HUES64 (cell line): ENCODE measurements at regions not wholly inside any gene's neighbourhood (a gene's known extent, or its start where the extent isn't known, plus 50 kb on each side); places are given as distances from the start of the nearest gene placed in this dataset.

Experiments used
- H3K27ac ChIP-seq: 2 replicates; pipeline ENCODE4 v1.7.0; 2013; ENCODE audit warnings: low read depth, low read length, inconsistent platforms
- H3K27me3 ChIP-seq: 2 replicates; pipeline ENCODE4 v1.6.1; 2013; ENCODE audit warnings: mild to moderate bottlenecking, low read length; ENCODE audit not compliant: insufficient read depth
- H3K36me3 ChIP-seq: 2 replicates; pipeline ENCODE4 v1.6.1; 2013; ENCODE audit warnings: mild to moderate bottlenecking, low read length; ENCODE audit not compliant: insufficient read depth
- H3K4me1 ChIP-seq: 2 replicates; pipeline ENCODE4 v1.6.1; 2013; ENCODE audit warnings: mild to moderate bottlenecking, low read length, moderate library complexity; ENCODE audit not compliant: insufficient read depth
- H3K4me3 ChIP-seq: 2 replicates; pipeline ENCODE4 v1.5.1; 2013; ENCODE audit warnings: mild to moderate bottlenecking, low read length, moderate library complexity
- H3K9ac ChIP-seq: 2 replicates; pipeline ENCODE4 v1.6.1; 2013; ENCODE audit warnings: mild to moderate bottlenecking, low read depth, low read length
- H3K9me3 ChIP-seq: 2 replicates; pipeline ENCODE4 v1.6.1; 2013; ENCODE audit warnings: low read depth, low read length; ENCODE audit not compliant: insufficient read depth
- WGBS: fragments of 150-250, 120-280 bp; methylation state at CpG from one replicate; pipeline ENCODE4 v1.1.7; 2013; ENCODE audit warnings: missing lambda C conversion rate; 5-methylcytosine and 5-hydroxymethylcytosine counted together

DNA sequence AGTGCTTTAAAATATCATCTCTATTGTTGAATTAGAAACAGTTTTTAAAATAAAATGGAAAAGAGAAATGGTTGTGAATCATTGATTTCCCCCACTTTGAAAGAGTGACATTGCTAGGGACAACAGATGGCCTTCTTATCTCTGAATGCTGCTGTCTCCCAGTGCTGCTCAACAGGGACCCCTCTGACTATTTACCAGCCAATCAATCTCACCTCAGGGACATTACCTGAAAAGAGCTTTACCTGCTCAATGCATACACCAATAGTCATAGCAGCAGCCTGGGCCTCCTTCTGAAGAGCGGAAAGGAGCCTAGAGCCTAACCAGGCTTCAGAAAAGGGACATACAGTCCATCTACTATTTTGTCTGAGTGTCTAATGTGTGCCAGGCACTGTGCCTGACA lies 162.8 kb downstream of the CGGBP1 start:
- H3K36me3 ChIP-seq: no peaks in the 10 kb centered on the region

DNA sequence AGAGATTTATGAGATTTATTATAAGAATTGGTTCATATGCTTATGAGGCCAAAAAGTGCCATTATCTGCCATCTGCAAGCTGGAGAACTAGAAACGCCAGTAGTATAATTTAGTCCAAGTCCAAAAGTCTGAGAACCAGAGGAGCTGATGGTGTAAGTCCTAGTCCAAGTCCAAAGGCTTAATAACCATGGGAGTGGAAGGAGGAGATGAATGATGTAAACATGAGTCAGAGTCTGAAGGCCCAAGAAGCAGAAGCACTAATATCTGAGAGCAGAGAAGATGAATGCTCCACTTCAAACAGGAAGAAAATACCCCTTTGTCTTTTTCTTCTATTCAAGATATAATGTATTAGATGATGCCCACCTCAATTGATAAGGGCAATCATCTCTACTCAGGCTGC lies 185.7 kb downstream of the CGGBP1 start:
- no peak overlapping the region for H3K4me3 ChIP-seq
- H3K4me1 ChIP-seq: no peaks in the 10 kb centered on the region
- WGBS: 91% methylated on average over 1 of the region's 1 CpG
- no peaks in the 10 kb centered on the region for H3K27me3 ChIP-seq
- H3K27ac ChIP-seq: no peak overlapping the region
- H3K9me3 ChIP-seq: peaks cover 6% of the 10 kb centered on the region; the same call in 1 of the 2 replicates
- H3K9ac ChIP-seq: no peak overlapping the region
- no peaks in the 10 kb centered on the region for H3K36me3 ChIP-seq

More for the DNA sequence above, 162.8 kb downstream of the CGGBP1 start:
- no peak overlapping the region for H3K9ac ChIP-seq
- no peak overlapping the region for H3K27ac ChIP-seq
- H3K4me1 ChIP-seq: no peaks in the 10 kb centered on the region
- no peaks in the 10 kb centered on the region for H3K9me3 ChIP-seq
- no peaks in the 10 kb centered on the region for H3K27me3 ChIP-seq
- no peak overlapping the region for H3K4me3 ChIP-seq
- 85% methylated on average over 1 of the region's 1 CpG for WGBS

DNA sequence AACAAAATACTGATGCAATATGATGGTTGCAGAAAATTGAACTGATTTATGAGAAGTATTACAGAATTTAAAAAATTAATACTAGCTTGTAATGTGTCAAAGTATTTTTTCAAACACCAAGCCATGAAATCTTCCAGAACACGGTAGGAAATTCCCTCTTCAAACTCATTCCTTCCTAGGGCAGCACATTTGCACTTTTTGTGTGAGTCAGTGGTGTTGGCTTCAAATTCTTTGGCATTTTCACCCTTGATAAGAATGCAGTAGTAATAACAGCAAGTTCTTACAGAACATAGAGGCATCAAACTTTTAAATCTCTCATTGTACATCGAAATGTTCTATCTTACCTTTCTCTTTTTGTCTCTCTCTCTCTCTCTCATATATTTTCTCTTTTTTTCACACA lies 191.8 kb downstream of the CGGBP1 start:
- H3K9ac ChIP-seq: no peak overlapping the region
- H3K36me3 ChIP-seq: no peaks in the 10 kb centered on the region
- H3K27ac ChIP-seq: no peak overlapping the region
- WGBS: 76% methylated on average over 2 of the region's 2 CpGs
- no peaks in the 10 kb centered on the region for H3K27me3 ChIP-seq
- H3K9me3 ChIP-seq: no peaks in the 10 kb centered on the region
- no peak overlapping the region for H3K4me3 ChIP-seq
- no peaks in the 10 kb centered on the region for H3K4me1 ChIP-seq

DNA sequence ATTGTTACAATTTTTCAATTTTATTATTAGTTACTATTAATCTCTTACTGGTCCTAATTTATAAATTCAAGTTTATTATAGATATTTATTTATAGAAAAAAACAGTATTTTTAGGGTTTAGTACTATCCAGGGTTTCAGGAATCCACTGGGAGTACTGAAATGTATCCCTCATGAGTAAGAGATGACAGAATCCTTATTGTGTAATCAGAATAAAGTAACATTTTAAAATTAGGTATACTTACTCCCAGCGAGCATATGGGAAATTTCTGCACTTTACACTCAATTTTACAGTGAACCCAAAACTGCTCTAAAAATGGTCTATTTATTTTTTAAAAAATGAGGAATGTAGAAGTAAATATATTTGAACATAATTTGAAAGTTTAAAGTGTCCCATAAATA lies 202.7 kb downstream of the CGGBP1 start:
- Histone ChIP-seq H3K27me3 (no peaks in the 10 kb centered on the region), H3K27ac (no peak overlapping the region), H3K9ac (no peak overlapping the region), H3K4me3 (no peak overlapping the region), H3K4me1 (no peaks in the 10 kb centered on the region), H3K9me3 (no peaks in the 10 kb centered on the region; the same call in 1 of the 2 replicates), H3K36me3 (no peaks in the 10 kb centered on the region)
- no CpG with 5 or more reads among the region's 1 CpG for WGBS

DNA sequence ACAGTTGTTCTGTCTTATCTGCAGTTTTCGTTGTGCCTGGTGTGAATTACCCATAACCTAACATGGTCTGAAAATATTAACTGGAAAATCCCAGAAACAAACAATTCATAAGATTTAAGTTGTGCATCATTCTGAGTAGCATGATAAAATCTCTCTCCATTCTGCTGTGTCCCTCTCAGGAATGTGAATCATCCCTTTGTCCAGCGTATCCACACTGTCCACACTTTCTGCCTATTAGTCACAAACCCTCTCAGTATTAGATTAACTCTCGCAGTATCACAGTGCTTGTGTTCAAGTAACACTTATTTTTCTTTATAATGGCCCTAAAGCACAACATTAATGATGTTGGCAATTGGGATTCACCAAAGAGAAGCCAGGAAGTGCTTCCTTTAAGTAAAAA lies 203.2 kb downstream of the CGGBP1 start:
- Histone ChIP-seq H3K27me3 (no peaks in the 10 kb centered on the region), H3K9me3 (no peaks in the 10 kb centered on the region; the same call in 1 of the 2 replicates), H3K4me3 (no peak overlapping the region), H3K9ac (no peak overlapping the region), H3K27ac (no peak overlapping the region), H3K4me1 (no peaks in the 10 kb centered on the region), H3K36me3 (no peaks in the 10 kb centered on the region)
- 99% methylated on average over 3 of the region's 3 CpGs for WGBS

DNA sequence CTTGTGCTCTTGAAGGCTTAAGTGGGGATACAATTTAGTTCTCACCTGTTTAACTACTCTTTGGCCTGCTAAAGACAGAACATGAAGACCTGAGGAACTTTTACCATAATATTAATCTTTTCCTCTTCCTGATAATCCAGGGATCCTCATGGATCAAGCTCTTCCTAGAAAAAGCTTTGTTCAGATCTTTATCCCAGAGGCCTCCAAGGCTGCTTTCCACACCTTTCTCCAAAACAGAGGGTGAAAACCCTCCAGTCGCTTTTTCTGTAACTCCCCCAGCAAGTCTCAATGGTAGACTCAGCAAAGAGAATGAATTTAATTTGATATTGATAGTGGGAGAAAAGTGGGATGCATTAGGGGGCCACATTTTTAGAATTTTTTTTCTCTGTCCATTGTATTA lies 203.6 kb downstream of the CGGBP1 start:
- Histone ChIP-seq H3K27me3 (no peaks in the 10 kb centered on the region), H3K27ac (no peak overlapping the region), H3K9me3 (no peaks in the 10 kb centered on the region; the same call in 1 of the 2 replicates), H3K4me1 (no peaks in the 10 kb centered on the region), H3K36me3 (no peaks in the 10 kb centered on the region), H3K9ac (no peak overlapping the region), H3K4me3 (no peak overlapping the region)
- WGBS: 82% methylated on average over 1 of the region's 1 CpG

DNA sequence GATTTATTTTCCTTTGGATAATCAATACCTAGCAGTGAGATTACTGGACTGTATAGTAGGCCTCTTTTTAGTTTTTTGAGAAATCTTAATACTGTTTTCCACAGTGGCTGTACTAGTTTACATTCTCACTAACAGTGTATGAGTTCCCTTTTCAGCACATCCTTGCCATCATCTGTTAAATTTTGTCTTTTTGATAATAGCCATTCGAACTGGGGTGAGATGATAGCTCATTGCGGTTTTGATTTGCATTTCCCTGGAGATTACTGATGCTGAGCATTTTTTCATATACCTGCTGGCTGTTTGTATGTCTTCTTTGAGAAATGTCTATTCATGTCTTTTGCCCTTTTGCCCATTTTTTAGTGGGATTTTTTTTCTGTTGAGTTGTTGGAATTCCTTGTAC lies 210.8 kb downstream of the CGGBP1 start:
- WGBS: 93% methylated on average over 2 of the region's 2 CpGs
- Histone ChIP-seq H3K9me3 (no peaks in the 10 kb centered on the region; the same call in 1 of the 2 replicates), H3K36me3 (no peaks in the 10 kb centered on the region), H3K9ac (no peak overlapping the region), H3K4me1 (no peaks in the 10 kb centered on the region), H3K27ac (no peak overlapping the region), H3K4me3 (no peak overlapping the region), H3K27me3 (no peaks in the 10 kb centered on the region)

DNA sequence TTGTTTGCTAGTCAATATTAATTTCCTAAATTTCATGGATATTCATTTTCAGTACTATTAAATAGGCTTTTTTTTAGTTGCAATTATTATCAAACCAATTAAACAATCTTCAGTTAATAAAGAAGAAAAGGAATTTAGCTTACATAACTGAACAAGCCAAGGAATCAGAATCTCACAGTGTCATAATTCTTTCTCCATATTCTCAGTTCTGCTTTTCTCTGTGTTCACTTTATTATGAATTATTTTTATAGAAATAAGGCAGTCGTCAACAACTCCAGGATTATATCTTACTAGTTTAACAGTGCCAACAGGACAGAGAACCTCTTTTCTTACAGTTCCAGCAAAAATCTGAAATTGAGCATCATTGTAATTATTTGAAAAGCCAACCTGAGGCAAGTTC lies 221.7 kb downstream of the CGGBP1 start:
- WGBS: 100% methylated on average over 1 of the region's 1 CpG

DNA sequence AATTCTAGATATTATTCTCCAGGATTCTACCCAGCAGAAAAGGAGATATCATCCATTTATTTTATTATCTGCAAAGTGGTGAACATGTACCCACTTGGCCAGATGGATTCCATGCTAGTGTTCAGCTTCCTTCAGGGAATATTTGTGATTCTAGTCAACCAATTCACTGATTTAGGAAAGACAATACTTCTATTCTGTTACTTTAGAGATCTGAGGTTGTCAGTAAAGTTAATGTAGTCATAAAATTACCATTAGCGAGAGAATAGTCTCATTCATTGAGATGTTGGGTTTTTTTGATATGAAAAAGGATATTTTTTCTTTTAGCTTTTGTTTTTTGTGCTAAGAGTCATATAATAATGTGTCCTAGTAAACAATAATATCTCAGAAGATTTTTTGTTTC lies 222.8 kb downstream of the CGGBP1 start:
- Histone ChIP-seq H3K27me3 (no peaks in the 10 kb centered on the region), H3K36me3 (no peaks in the 10 kb centered on the region), H3K9me3 (peaks cover 3% of the 10 kb centered on the region; the same call in 1 of the 2 replicates), H3K27ac (no peak overlapping the region), H3K9ac (no peak overlapping the region), H3K4me1 (no peaks in the 10 kb centered on the region), H3K4me3 (no peak overlapping the region)
- WGBS: 100% methylated on average over 1 of the region's 1 CpG

More for the DNA sequence above, 221.7 kb downstream of the CGGBP1 start:
- Histone ChIP-seq H3K4me3 (no peak overlapping the region), H3K4me1 (no peaks in the 10 kb centered on the region), H3K27ac (no peak overlapping the region), H3K27me3 (no peaks in the 10 kb centered on the region), H3K9ac (no peak overlapping the region), H3K36me3 (no peaks in the 10 kb centered on the region), H3K9me3 (peaks cover 3% of the 10 kb centered on the region; the same call in 1 of the 2 replicates)

DNA sequence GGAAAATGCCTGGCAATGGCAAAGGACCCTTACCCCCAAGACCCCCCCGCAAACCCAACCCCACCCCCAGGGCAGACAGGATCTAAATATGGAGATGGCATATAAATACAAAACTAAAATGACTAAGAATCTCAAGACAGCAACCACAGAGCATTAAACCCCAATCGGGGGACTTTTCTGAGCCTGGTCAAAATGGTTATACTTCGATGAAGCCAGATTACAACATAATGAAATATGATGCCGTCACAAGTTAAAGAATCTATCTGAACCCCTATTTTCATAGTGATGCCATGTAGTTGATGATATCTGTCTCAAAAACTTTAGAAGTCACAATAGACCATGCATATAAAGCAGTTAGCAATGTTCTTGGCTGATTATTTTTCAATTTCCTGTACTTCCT lies 223.6 kb downstream of the CGGBP1 start:
- Histone ChIP-seq H3K9ac (no peak overlapping the region), H3K27ac (no peak overlapping the region), H3K9me3 (peaks cover 3% of the 10 kb centered on the region; the same call in 1 of the 2 replicates), H3K4me3 (no peak overlapping the region), H3K36me3 (no peaks in the 10 kb centered on the region), H3K27me3 (no peaks in the 10 kb centered on the region), H3K4me1 (no peaks in the 10 kb centered on the region)
- 96% methylated on average over 3 of the region's 4 CpGs for WGBS

DNA sequence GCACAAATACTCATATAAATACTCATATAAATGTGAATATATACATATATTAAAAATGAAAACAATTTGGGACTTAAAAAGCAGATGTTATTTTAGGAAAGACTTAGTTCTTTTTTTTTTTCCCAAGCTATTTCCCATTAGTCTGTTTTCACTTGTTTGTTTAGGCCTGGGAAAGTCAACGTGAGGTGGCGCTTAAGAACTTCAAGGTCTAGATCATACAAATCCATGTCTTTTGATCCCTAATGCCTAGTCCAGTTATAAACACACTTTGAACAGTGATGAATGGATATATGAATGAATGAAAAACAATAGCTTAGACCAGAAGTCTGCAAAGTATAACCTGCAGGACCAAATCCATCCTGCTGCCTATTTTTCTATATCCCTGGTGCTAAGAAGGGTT lies 224.5 kb downstream of the CGGBP1 start:
- 94% methylated on average over 2 of the region's 2 CpGs for WGBS
- H3K4me3 ChIP-seq: no peak overlapping the region
- no peaks in the 10 kb centered on the region for H3K36me3 ChIP-seq
- H3K9me3 ChIP-seq: 0 out of 2 replicates have a peak, but pooled peaks cover 3% of the 10 kb centered on the region
- H3K27me3 ChIP-seq: no peaks in the 10 kb centered on the region
- H3K9ac ChIP-seq: no peak overlapping the region
- H3K4me1 ChIP-seq: no peaks in the 10 kb centered on the region
- H3K27ac ChIP-seq: no peak overlapping the region

DNA sequence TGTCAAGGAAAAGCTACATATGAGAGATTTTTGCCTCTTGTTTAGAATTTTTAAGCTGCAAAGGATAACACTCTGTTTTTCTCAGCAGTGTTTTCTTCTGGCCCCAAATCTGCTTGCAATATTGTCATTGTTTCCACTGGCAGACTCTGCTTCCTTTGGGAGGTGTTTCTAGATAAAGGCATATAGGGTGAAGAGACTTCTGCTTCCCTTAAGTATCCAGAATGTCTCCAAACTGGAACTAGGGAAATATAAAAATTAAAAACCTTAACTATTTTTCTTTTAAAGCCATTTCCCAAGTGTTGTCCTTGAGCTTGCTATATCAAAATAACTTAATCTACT lies 225.8 kb downstream of the CGGBP1 start:
- H3K4me3 ChIP-seq: no peak overlapping the region
- H3K36me3 ChIP-seq: no peaks in the 10 kb centered on the region
- H3K4me1 ChIP-seq: no peaks in the 10 kb centered on the region
- no peaks in the 10 kb centered on the region for H3K9me3 ChIP-seq
- H3K9ac ChIP-seq: no peak overlapping the region
- H3K27ac ChIP-seq: no peak overlapping the region
- no peaks in the 10 kb centered on the region for H3K27me3 ChIP-seq
